HEK293 (cell line): ENCODE measurements at regions not wholly inside any gene's neighbourhood (a gene's known extent, or its start where the extent isn't known, plus 50 kb on each side); places are given as distances from the start of the nearest gene placed in this dataset.

Source experiments
- ZFP37 ChIP-seq: fragments of 450-650 bp; formaldehyde crosslinking; IDR thresholded peaks from 2 replicates; pipeline ENCODE4 v1.5.1; 2016; ENCODE audit warnings: missing biosample characterization, missing genetic modification characterization
- ZNF561 ChIP-seq: fragments of 450-650 bp; IDR thresholded peaks from 2 replicates; pipeline ENCODE4 v1.5.1; 2018; ENCODE audit warnings: missing biosample characterization, missing genetic modification characterization, borderline replicate concordance
- ZNF670 ChIP-seq: fragments of 450-650 bp; formaldehyde crosslinking; IDR thresholded peaks from 2 replicates; pipeline ENCODE4 v1.5.1; 2016; ENCODE audit warnings: missing biosample characterization, missing genetic modification characterization, low read depth

- TF ChIP-seq ZNF670 (tag by site-specific recombination) (no peak), ZNF561 (no peak), ZFP37 (tag by site-specific recombination) (no peak)
Observed at GRCh38 chr2:172674034-172674967, 61.3 kb upstream of the RAPGEF4 start.
